DND-41 (cell line): ENCODE measurements at regions not wholly inside any gene's neighbourhood (a gene's known extent, or its start where the extent isn't known, plus 50 kb on each side); places are given as distances from the start of the nearest gene placed in this dataset.

Source experiments
- ATAC-seq: fragments of 200-7000 bp; cut with Tn5 transposase; 3 replicates; pipeline ENCODE4 v1.9.1; 2021; ENCODE audit warnings: low read depth; ENCODE audit not compliant: insufficient read depth
- DNase-seq: peaks from one replicate; pipeline ENCODE4 v3.0.0-alpha.2; 2020
- H2AFZ ChIP-seq: 2 replicates; pipeline ENCODE4 v1.6.0; 2012; ENCODE audit warnings: low read depth, low read length
- H3K27ac ChIP-seq: 2 replicates; pipeline ENCODE4 v1.5.1; 2012; ENCODE audit warnings: low read length, inconsistent platforms
- H3K27me3 ChIP-seq: fragments of 200-600 bp; sonication (generic); 2 replicates; pipeline ENCODE4 v1.6.0; 2012; ENCODE audit warnings: low read length, mild to moderate bottlenecking, inconsistent platforms; ENCODE audit not compliant: insufficient read depth, poor library complexity
- H3K36me3 ChIP-seq: 2 replicates; pipeline ENCODE4 v1.5.1; 2012; ENCODE audit warnings: low read length, inconsistent platforms; ENCODE audit not compliant: insufficient read depth
- H3K4me1 ChIP-seq: 2 replicates; pipeline ENCODE4 v1.5.1; 2012; ENCODE audit warnings: mild to moderate bottlenecking, low read length; ENCODE audit not compliant: insufficient read depth
- H3K4me2 ChIP-seq: 2 replicates; pipeline ENCODE4 v1.6.0; 2012; ENCODE audit warnings: mild to moderate bottlenecking, moderate library complexity, low read length, inconsistent platforms; ENCODE audit not compliant: insufficient read depth
- H3K4me3 ChIP-seq, 2 experiments: fragments of 200-600 bp in 1 of 2; shearing (Covaris generic) in 1 of 2; 2 replicates each; pipeline ENCODE4 v1.5.1; 2012 to 2016; ENCODE audit warnings: inconsistent platforms in 2 of 2, low read length in 2 of 2, mild to moderate bottlenecking in 2 of 2, low read depth in 1 of 2, moderate library complexity in 1 of 2
- H3K79me2 ChIP-seq: 2 replicates; pipeline ENCODE4 v1.6.0; 2012; ENCODE audit warnings: low read length, inconsistent platforms; ENCODE audit not compliant: insufficient read depth
- H3K9ac ChIP-seq: 2 replicates; pipeline ENCODE4 v1.6.0; 2012; ENCODE audit warnings: low read depth, mild to moderate bottlenecking, inconsistent platforms, low read length, moderate library complexity
- H3K9me3 ChIP-seq: 2 replicates; pipeline ENCODE4 v1.5.1; 2012; ENCODE audit warnings: low read length, moderate library complexity, mild to moderate bottlenecking, inconsistent platforms; ENCODE audit not compliant: insufficient read depth, severe bottlenecking
- H4K20me1 ChIP-seq: 2 replicates; pipeline ENCODE4 v1.6.0; 2012; ENCODE audit warnings: low read length; ENCODE audit not compliant: insufficient read depth
- CTCF ChIP-seq: IDR thresholded peaks from 2 replicates; pipeline ENCODE4 v1.5.1; 2012; ENCODE audit warnings: borderline replicate concordance, low read length, moderate library complexity, mild to moderate bottlenecking; ENCODE audit not compliant: poor library complexity, severe bottlenecking; ENCODE audit errors: extremely low read depth
- EZH2 ChIP-seq: IDR thresholded peaks from 3 replicates; pipeline ENCODE4 v1.6.1; 2012; ENCODE audit warnings: borderline replicate concordance, low read depth, mild to moderate bottlenecking, moderate library complexity, low read length, inconsistent platforms; ENCODE audit not compliant: severe bottlenecking

GRCh38 chr12:19006626-19007137 lies 122.9 kb upstream of the PLEKHA5 start:
- ATAC-seq (no peak), DNase-seq (no peak)
- H3K27me3 ChIP-seq: peaks cover 8% of the 10 kb centered on the region
- no peak overlapping the region for H3K9ac ChIP-seq
- H2AFZ ChIP-seq: no peak overlapping the region
- H4K20me1 ChIP-seq: no peaks in the 10 kb centered on the region
- H3K9me3 ChIP-seq: no peaks in the 10 kb centered on the region
- H3K27ac ChIP-seq: no peak overlapping the region
- H3K4me3 ChIP-seq: no peak overlapping the region
- TF ChIP-seq CTCF (no peak), EZH2 (no peak)
- H3K36me3 ChIP-seq: no peaks in the 10 kb centered on the region
- no peaks in the 10 kb centered on the region for H3K79me2 ChIP-seq
- H3K4me2 ChIP-seq: no peak overlapping the region
- no peaks in the 10 kb centered on the region for H3K4me1 ChIP-seq

- Histone ChIP-seq H3K4me1 (no peaks in the 10 kb centered on the region), H3K9ac (no peak overlapping the region), H3K27ac (no peak overlapping the region), H3K36me3 (no peaks in the 10 kb centered on the region), H2AFZ (no peak overlapping the region), H3K79me2 (no peaks in the 10 kb centered on the region), H4K20me1 (no peaks in the 10 kb centered on the region), H3K27me3 (peaks cover 7% of the 10 kb centered on the region), H3K9me3 (no peaks in the 10 kb centered on the region), H3K4me3 (no peak overlapping the region), H3K4me2 (no peak overlapping the region)
- DNase-seq (no peak), ATAC-seq (no peak)
- no peak for TF ChIP-seq EZH2
- no peak for TF ChIP-seq CTCF
Measured at GRCh38 chr12:19008102-19008501, 121.4 kb upstream of the PLEKHA5 start.

- Histone ChIP-seq H3K79me2 (no peaks in the 10 kb centered on the region), H3K4me2 (no peak overlapping the region), H3K27ac (no peak overlapping the region), H2AFZ (no peak overlapping the region), H3K4me1 (no peaks in the 10 kb centered on the region), H3K9me3 (no peaks in the 10 kb centered on the region), H4K20me1 (no peaks in the 10 kb centered on the region), H3K4me3 (no peak overlapping the region), H3K36me3 (no peaks in the 10 kb centered on the region), H3K9ac (no peak overlapping the region), H3K27me3 (no peaks in the 10 kb centered on the region)
- ATAC-seq (no peak), DNase-seq (no peak)
- no peak for TF ChIP-seq CTCF
- TF ChIP-seq EZH2: no peak
Measured at GRCh38 chr12:19010087-19010486, 119.4 kb upstream of the PLEKHA5 start.

GRCh38 chr12:19010726-19011125 lies 118.8 kb upstream of the PLEKHA5 start:
- H3K9ac ChIP-seq: no peak overlapping the region
- no peak overlapping the region for H3K4me3 ChIP-seq
- no peak for DNase-seq
- no peaks in the 10 kb centered on the region for H3K4me1 ChIP-seq
- no peak overlapping the region for H3K27ac ChIP-seq
- ATAC-seq: no peak
- H3K27me3 ChIP-seq: no peaks in the 10 kb centered on the region
- no peaks in the 10 kb centered on the region for H3K79me2 ChIP-seq
- TF ChIP-seq CTCF (no peak), EZH2 (no peak)
- H3K9me3 ChIP-seq: no peaks in the 10 kb centered on the region
- no peaks in the 10 kb centered on the region for H3K36me3 ChIP-seq
- H2AFZ ChIP-seq: no peak overlapping the region
- H3K4me2 ChIP-seq: no peak overlapping the region
- H4K20me1 ChIP-seq: no peaks in the 10 kb centered on the region
